UCSD-AML1 (cell line): ENCODE measurements at regions not wholly inside any gene's neighbourhood (a gene's known extent, or its start where the extent isn't known, plus 50 kb on each side); places are given as distances from the start of the nearest gene placed in this dataset.

Experiments used
- DNase-seq: peaks from one replicate; lab custom pipeline; 2025; ENCODE audit not compliant: unreplicated experiment; lab: John Stamatoyannopoulos, UW

GRCh38 chr12:124445826-124446225 is 121.6 kb downstream of the NCOR2 start:
- no peak for DNase-seq

GRCh38 chr12:124445121-124445718 is 122.2 kb downstream of the NCOR2 start:
- DNase-seq: no peak

- no peak for DNase-seq
These were observed 123.3 kb downstream of the NCOR2 start for GRCh38 chr12:124443931-124444712.

GRCh38 chr12:124442772-124443445 is 124.5 kb downstream of the NCOR2 start:
- no peak for DNase-seq

- no peak for DNase-seq
These were observed 125.1 kb downstream of the NCOR2 start for GRCh38 chr12:124442281-124442680.

- no peak for DNase-seq
These were observed 125.8 kb downstream of the NCOR2 start for GRCh38 chr12:124441443-124442194.

- no peak for DNase-seq
These were observed 126.5 kb downstream of the NCOR2 start for GRCh38 chr12:124440841-124441381.

- no peak for DNase-seq
These were observed 127.3 kb downstream of the NCOR2 start for GRCh38 chr12:124440031-124440626.

GRCh38 chr12:124438437-124439056 is 128.9 kb downstream of the NCOR2 start:
- no peak for DNase-seq

- DNase-seq: no peak
These were observed 129.6 kb downstream of the NCOR2 start for GRCh38 chr12:124437617-124438436.

GRCh38 chr12:124437121-124437520 is 130.3 kb downstream of the NCOR2 start:
- no peak for DNase-seq

- no peak for DNase-seq
These were observed 131.0 kb downstream of the NCOR2 start for GRCh38 chr12:124436366-124436765.

- DNase-seq: no peak
These were observed 131.5 kb downstream of the NCOR2 start for GRCh38 chr12:124435806-124436345.

- DNase-seq: no peak
These were observed 132.2 kb downstream of the NCOR2 start for GRCh38 chr12:124434951-124435805.

GRCh38 chr12:124434354-124434753 is 133.1 kb downstream of the NCOR2 start:
- DNase-seq: no peak

- DNase-seq: no peak
These were observed 133.5 kb downstream of the NCOR2 start for GRCh38 chr12:124433879-124434278.

GRCh38 chr12:124433147-124433874 is 134.1 kb downstream of the NCOR2 start:
- no peak for DNase-seq

GRCh38 chr12:124432376-124432775 is 135.0 kb downstream of the NCOR2 start:
- DNase-seq: no peak
